Thymus (tissue), 11 donors: ENCODE measurements at regions not wholly inside any gene's neighbourhood (a gene's known extent, or its start where the extent isn't known, plus 50 kb on each side); places are given as distances from the start of the nearest gene placed in this dataset.

Source experiments
- DNase-seq, 9 donors: peaks; one replicate each; pipeline ENCODE4 v3.0.0-alpha.2; 2013; ENCODE audit warnings: low spot score in 9 of 9, low read depth in 6 of 9, missing footprints in 1 of 9
- H3K27ac ChIP-seq, 2 donors: one replicate each; pipeline ENCODE4 v1.5.1; 2013; ENCODE audit warnings: control low read depth in 1 of 2, low read depth in 1 of 2, low read length in 1 of 2, mild to moderate bottlenecking in 1 of 2, moderate library complexity in 1 of 2
- H3K27me3 ChIP-seq, 2 donors: one replicate each; pipeline ENCODE4 v1.5.1; 2013; ENCODE audit warnings: low read length in 1 of 2; ENCODE audit not compliant: control insufficient read depth in 2 of 2, insufficient read depth in 1 of 2
- H3K36me3 ChIP-seq, 2 donors: one replicate each; pipeline ENCODE4 v1.5.1; 2013; ENCODE audit warnings: low read length in 1 of 2, mild to moderate bottlenecking in 1 of 2, moderate library complexity in 1 of 2; ENCODE audit not compliant: control insufficient read depth in 2 of 2, insufficient read depth in 2 of 2
- H3K4me1 ChIP-seq, 2 donors: one replicate each; pipeline ENCODE4 v1.5.1; 2013; ENCODE audit warnings: low read length in 2 of 2; ENCODE audit not compliant: control insufficient read depth in 2 of 2, insufficient read depth in 2 of 2
- H3K4me3 ChIP-seq, 2 donors: one replicate each; pipeline ENCODE4 v1.5.1; 2013; ENCODE audit warnings: low read length in 2 of 2, control low read depth in 1 of 2, mild to moderate bottlenecking in 1 of 2
- H3K9me3 ChIP-seq, 2 donors: one replicate each; pipeline ENCODE4 v1.5.1; 2013; ENCODE audit warnings: low read length in 1 of 2, mild to moderate bottlenecking in 1 of 2; ENCODE audit not compliant: control insufficient read depth in 2 of 2, insufficient read depth in 1 of 2
- WGBS: extraction: QIAGEN DNeasy Blood & Tissue Kit; methylation state at CpG from one replicate; pipeline ENCODE4 v1.1.7; 2013; 5-methylcytosine and 5-hydroxymethylcytosine counted together
- donor health status: healthy.

DNA sequence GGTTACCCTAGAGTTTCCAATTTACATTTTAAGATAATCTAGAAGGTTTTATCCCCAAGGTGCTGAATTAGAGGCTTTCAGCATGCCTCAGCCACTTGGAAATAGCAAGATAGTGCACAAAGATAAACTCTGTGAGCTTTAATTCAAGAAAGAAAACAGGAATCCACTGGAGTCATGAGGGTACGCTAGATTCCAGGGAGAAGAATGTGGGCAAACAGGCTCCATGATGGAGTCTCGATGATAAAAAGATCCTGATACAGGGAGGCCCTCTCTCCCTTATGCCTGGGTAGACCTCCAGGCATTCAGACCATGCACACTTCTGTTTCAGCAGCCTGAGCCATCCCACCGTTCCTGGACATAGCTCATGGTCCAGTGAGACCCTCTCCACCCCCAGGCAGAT is 344.6 kb upstream of the LCORL start:
- no peaks in the 10 kb centered on the region for H3K9me3 ChIP-seq
- DNase-seq, result no peak
- no peaks in the 10 kb centered on the region for H3K36me3 ChIP-seq
- H3K4me1 ChIP-seq, result no peaks in the 10 kb centered on the region
- no peak overlapping the region for H3K27ac ChIP-seq
- 91% methylated on average over 3 of the region's 3 CpGs for WGBS
- no peak overlapping the region for H3K4me3 ChIP-seq
- no peaks in the 10 kb centered on the region for H3K27me3 ChIP-seq

DNA sequence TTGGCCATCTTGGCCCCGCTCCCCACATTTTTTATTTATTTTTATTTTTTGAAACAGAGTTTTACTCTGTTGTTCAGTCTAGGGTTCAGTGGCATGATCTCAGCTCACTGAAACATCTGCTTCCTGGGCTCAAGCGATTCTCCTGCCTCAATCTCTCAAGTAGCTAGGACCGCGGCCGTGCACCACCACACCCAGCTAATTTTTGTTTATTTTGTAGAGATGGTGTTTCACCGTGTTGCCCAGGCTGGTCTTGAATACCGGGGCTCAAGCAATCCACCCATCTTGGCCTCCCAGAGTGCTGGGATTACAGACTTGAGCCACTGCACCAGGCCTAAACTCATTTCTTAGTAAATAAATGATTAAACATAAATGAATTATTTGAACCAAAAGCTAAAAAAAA is 322.0 kb upstream of the LCORL start:
- H3K9me3 ChIP-seq, result peaks cover 0 to 4% of the 10 kb centered on the region in 2 donors
- H3K36me3 ChIP-seq, result no peaks in the 10 kb centered on the region
- 95% methylated on average over 7 of the region's 7 CpGs for WGBS
- H3K27ac ChIP-seq, result no peak overlapping the region
- no peak overlapping the region for H3K4me3 ChIP-seq
- no peaks in the 10 kb centered on the region for H3K4me1 ChIP-seq
- DNase-seq, result no peak
- no peaks in the 10 kb centered on the region for H3K27me3 ChIP-seq

DNA sequence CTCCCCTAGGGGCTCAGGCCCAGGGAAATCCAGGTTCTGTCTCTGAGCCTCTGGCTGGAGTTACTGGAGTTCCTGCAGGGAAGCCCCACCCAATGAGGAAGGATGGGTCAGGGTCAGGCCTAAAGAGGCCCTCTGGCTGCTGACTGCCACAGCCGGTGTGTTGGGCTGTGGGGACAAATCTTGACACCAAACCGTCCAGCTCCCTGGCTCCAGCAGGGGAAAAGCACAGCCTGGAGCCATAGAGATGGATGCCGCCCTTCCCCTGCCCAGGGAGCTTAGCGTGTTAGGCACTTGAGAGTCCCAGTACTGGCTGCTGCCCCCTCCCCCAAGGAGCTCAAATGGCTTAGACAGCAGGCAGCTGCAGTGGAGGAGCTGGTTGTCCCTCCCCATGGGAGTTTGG is 321.3 kb upstream of the LCORL start:
- no peak overlapping the region for H3K27ac ChIP-seq
- H3K9me3 ChIP-seq, result peaks cover 0 to 4% of the 10 kb centered on the region in 2 donors
- no peak for DNase-seq
- no peaks in the 10 kb centered on the region for H3K27me3 ChIP-seq
- no peaks in the 10 kb centered on the region for H3K36me3 ChIP-seq
- H3K4me1 ChIP-seq, result no peaks in the 10 kb centered on the region
- 94% methylated on average over 4 of the region's 4 CpGs for WGBS
- H3K4me3 ChIP-seq, result no peak overlapping the region

DNA sequence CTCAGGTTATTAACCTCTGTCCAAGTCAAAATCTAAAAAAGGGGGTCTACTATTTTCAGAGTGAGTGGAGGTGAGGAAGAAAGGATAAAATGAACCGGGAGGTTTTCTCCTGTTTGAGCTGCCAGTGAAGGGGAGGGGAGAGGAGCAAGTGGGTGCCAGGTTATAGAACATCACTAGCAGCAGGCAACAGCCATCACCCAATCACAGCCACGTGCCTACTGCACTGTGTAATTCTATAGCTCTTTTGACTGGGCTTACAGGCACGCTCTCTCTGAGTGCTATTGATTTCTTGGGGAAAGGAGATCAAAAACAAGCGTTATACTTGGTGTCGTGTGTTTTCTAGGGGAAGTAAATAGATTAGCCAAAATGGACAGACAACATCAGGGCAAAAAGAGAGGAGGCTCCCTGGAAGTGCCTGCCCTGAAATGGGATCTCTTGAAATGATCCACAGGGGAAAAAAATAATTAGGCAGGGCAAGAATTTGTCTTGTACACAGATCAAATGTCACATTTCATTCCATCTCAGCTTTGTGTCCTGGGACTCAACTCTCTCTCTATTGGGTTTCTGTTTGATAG is 300.5 kb upstream of the LCORL start:
- DNase-seq, result no peak
- Histone ChIP-seq H3K9me3 (no peaks in the 10 kb centered on the region), H3K27me3 (peaks cover 0 to 4% of the 10 kb centered on the region in 2 donors), H3K27ac (no peak overlapping the region), H3K4me1 (no peaks in the 10 kb centered on the region), H3K36me3 (no peaks in the 10 kb centered on the region), H3K4me3 (no peak overlapping the region)
- WGBS, result 77% methylated on average over 5 of the region's 5 CpGs

DNA sequence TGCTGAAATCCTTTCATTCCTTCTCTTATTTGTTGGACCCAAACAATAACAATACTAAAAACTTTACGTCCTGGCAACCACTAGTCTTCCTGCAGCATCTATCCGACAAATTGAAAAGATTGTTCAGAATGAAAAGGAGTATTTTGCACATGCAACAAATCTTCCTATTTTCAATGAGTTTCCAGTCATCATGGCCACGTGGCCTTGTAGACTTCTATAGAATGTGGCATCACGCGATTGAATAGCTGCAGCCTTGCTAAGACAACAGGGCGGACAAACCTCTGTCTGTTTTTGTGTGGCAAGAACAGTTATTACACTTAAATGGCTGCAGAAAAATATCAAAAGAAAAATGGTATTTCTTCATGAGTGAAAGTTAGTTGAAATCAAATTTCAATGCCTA is 297.9 kb upstream of the LCORL start:
- no peaks in the 10 kb centered on the region for H3K9me3 ChIP-seq
- H3K27me3 ChIP-seq, result peaks cover 0 to 4% of the 10 kb centered on the region in 2 donors
- DNase-seq, result no peak
- no peak overlapping the region for H3K4me3 ChIP-seq
- no peaks in the 10 kb centered on the region for H3K36me3 ChIP-seq
- H3K4me1 ChIP-seq, result no peaks in the 10 kb centered on the region
- H3K27ac ChIP-seq, result no peak overlapping the region
- 78% methylated on average over 6 of the region's 6 CpGs for WGBS

DNA sequence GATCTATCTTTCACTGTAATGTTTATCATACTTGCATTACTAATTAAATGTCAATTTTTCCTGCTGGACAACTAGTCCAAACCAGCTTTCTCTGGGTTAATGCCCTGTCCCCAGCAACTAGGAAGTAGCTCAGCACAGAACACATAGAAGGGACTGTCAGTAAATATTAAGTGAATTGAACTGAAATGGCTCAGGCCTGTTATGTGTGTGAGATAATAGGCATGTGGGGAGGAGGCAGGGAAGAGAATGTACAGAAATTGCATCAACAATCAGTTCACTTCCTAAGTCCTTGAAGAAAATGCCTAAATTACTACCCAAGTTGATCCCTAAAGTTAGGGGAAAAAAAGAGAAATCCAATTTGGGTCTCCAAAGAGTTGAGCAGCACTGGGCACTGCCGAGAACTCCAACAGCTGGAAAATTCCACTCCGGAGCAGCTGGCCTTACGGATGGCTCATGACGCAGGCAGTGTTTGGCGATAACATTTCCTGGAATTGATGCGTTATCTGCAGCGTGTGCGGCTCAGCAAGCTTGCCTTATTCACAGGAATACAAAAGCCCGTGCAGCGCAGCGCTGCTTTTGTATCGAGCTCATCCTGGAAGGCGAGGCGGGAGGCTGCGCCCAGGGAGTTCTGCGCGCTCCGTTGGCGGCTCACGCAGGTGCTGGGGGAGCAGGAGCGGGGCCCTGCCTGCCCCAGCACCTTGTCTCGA is 297.3 kb upstream of the LCORL start:
- no peaks in the 10 kb centered on the region for H3K4me1 ChIP-seq
- no peaks in the 10 kb centered on the region for H3K9me3 ChIP-seq
- H3K27me3 ChIP-seq, result peaks cover 0 to 4% of the 10 kb centered on the region in 2 donors
- WGBS, result 23% methylated on average over 22 of the region's 22 CpGs
- H3K27ac ChIP-seq, result no peak overlapping the region
- H3K36me3 ChIP-seq, result no peaks in the 10 kb centered on the region
- DNase-seq, result peak in 1 of 9 donors; percentile 1
- H3K4me3 ChIP-seq, result no peak overlapping the region

DNA sequence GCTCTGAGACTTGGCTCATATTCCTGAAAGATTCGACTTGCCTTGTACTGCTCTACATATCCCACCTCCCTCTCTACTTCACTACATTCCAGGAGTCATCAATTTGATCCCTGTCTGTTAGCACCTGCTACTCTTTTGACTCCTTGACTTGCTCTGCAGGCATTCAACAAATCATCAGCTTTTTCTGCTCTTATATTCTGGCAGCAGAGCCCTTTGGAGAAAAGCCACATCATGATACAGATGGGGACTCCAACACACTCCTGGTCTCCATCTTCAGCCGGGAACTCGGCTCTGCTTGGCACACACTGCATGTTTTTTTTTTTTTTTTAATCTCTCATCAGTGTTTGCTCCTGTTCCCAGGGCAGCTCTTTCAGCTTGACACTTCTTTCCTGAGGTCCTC is 293.2 kb upstream of the LCORL start:
- 95% methylated on average over 3 of the region's 3 CpGs for WGBS
- no peak overlapping the region for H3K4me3 ChIP-seq
- DNase-seq, result no peak

DNA sequence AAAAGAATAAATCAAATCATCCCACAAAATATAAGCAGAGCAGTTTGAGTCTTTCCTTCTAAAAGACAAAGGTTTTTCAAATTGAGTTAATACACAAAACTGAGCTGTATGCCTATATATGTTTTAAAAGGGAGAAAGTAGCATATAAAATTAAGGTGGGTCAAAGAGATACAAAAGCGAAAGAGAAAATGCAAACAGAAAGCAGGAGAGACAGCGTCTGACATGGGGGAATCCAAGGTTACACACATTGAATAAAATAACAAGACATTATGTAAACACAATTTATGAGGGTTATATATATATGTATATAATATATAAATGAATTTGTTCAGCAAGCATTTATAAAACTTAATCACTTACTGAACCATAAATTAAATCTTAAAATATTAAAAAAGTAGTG is 276.1 kb upstream of the LCORL start:
- H3K27ac ChIP-seq, result no peak overlapping the region
- H3K36me3 ChIP-seq, result no peaks in the 10 kb centered on the region
- no peaks in the 10 kb centered on the region for H3K27me3 ChIP-seq
- H3K4me1 ChIP-seq, result no peaks in the 10 kb centered on the region
- DNase-seq, result no peak
- H3K4me3 ChIP-seq, result no peak overlapping the region
- 93% methylated on average over 2 of the region's 2 CpGs for WGBS
- no peaks in the 10 kb centered on the region for H3K9me3 ChIP-seq

More for the DNA sequence above, 293.2 kb upstream of the LCORL start:
- Histone ChIP-seq H3K4me1 (no peaks in the 10 kb centered on the region), H3K36me3 (no peaks in the 10 kb centered on the region), H3K27ac (no peak overlapping the region), H3K27me3 (peaks cover 0 to 4% of the 10 kb centered on the region in 2 donors), H3K9me3 (no peaks in the 10 kb centered on the region)

DNA sequence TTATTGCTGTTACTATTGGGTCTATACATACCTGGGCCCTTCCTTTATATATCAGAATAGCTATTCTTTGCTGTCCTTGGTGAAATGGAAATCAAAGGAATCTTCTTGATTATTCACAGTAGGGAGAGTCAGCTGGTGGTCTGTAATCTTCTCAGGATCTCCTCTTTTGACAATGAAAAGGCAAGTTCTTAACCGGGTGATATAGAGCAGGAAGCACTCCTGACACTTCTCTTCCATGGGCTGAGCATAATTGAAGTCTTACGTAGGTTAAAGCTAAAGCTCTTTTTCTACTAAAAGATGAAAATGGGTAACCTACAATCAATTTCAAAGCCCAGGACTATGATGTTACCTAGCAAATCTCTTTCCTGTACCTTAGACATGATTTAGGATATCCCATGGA is 274.9 kb upstream of the LCORL start:
- 30% methylated on average over 2 of the region's 2 CpGs for WGBS
- no peak overlapping the region for H3K27ac ChIP-seq
- H3K9me3 ChIP-seq, result no peaks in the 10 kb centered on the region
- H3K4me1 ChIP-seq, result no peaks in the 10 kb centered on the region
- no peak for DNase-seq
- H3K27me3 ChIP-seq, result no peaks in the 10 kb centered on the region
- no peak overlapping the region for H3K4me3 ChIP-seq
- no peaks in the 10 kb centered on the region for H3K36me3 ChIP-seq
